Left renal pelvis (tissue), 4 donors: ENCODE measurements at regions not wholly inside any gene's neighbourhood (a gene's known extent, or its start where the extent isn't known, plus 50 kb on each side); places are given as distances from the start of the nearest gene placed in this dataset.
"Not testable (repeated sequence)": the region's sequence is repeated elsewhere in the genome, so short reads cannot be mapped to it uniquely, and the experiment has no call there.

Experiments
- DNase-seq, 4 donors: peaks; one replicate each; pipeline ENCODE4 v3.0.0-alpha.2; 2013; ENCODE audit warnings: low read depth in 4 of 4, low spot score in 3 of 4

DNA sequence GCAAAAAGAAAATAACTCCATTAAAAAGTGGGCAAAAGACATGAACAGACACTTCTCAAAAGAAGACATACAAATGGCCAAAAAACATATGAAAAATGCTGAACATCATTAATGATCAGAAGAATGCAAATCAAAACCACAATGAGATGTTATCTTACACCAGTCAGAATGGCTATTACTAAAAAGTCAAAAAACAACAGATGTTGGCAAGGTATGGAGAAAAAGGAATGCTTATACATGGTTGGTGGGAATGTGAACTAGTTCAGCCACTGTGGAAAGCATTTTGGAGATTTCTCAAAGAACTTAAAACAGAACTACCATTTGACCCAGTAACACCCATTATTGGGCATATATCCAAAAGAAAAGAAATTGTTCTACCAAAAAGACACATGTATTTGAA, 936.7 kb downstream of the KCNJ2 start:
- DNase-seq = not testable (repeated sequence)

DNA sequence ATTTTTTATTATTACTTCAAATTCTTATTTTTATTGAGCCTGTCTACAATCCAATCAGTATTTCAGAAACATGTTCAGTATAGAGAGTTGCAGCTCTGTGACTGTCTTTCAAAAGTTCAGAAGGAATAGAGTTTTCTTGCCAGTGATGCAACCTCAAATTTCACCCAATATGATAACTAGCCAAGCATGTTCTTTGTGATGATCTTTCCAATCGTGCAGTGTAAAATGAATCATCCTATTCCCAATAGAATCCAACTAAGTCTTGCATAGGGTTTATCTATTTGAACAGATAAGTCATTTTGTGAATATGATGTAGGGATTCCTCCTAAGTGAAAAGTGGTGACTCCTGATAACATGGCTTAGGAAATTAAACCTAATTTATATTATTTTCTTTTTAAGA, 937.8 kb downstream of the KCNJ2 start:
- DNase-seq = no peak

DNA sequence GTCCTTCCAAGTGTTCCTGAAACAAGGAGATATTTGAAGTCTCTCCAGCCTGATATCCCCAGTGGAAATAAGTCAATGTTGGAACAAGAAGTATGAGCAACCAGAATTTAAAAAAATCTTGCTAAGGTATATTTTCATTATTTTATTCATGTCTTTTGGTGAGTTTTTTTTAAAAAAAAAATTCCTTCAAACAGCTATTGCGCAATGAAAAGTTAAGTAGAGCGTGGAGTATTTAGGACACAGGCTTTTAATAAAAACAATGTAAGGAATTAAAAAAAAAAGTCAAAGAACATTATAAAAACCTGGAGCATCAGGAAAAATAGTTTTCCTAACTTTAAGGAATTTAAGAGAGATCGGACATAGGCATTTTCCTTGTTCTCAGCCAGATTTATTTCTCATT, 940.4 kb downstream of the KCNJ2 start:
- no peak for DNase-seq

DNA sequence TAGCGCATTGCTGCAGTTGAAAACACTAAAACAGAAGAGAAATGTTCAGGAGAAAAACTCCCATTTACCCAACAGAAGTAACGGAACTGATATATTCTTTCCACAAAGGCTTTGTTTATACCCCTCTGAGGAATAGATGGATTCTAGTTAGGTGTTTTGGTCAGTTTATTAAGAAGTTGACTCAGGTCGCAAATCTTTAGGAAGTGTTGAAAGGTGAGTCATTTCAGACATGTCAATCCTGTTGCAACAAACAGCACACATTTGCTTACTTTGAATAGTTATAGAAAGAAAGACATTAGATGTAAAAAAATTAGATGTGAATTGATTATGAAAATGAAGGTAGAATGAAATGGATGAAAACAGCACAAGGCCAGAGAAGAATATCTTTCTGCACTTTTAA, 941.0 kb downstream of the KCNJ2 start:
- DNase-seq = no peak

DNA sequence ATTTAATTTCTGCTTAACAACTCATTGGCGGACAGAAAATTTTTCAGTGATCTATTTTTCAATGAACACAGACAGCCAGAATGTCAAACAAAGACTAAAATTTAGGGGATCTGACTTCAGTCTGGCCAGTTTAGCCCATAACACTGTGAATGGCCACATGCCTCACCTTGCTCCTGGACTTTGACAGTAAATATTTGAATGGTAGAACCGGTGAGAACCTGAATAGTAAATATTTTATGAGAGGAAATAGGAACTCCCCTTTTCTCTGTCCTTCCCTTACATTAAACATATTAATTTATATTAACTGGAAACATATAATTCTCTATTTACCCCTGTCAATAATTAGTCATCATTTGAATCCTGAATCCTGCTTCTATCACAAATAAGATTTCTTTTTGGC, 942.1 kb downstream of the KCNJ2 start:
- DNase-seq = no peak

DNA sequence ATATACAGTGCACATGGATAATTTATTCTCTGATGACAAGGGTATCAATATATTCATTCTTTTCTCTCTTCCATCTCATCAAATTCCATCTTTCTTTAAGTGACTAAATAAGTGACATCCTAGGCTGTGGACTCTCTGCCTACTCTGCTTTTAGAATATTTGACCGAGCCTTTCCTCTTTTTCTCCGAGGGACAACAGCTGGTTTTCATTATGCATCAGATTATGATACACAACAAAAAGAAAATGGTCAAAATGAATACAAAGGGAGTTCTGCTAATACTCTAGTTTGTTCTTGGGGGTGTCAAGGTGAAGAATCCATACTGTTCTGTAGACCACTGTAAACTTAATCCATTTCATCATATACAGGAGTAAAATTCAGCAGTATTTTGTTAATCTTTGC, 942.6 kb downstream of the KCNJ2 start:
- no peak for DNase-seq

DNA sequence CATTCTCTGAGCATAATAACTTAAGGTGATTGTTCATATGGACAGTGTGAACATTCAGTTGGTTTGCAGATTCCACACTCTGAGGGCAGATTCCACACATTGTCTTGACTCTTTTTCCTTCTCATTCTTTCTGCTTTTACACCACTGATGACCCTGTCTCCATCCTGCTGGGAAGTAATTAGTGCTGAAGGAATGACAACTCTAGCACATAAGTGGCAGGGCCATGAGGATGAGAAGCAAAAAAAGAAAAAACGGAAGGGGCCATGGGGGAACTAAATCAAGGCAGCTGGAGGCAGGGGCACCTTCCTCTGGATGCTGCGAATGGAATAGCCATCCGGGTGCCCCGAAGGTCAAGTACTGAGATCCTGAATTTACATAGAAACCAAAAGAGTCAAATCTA, 944.0 kb downstream of the KCNJ2 start:
- DNase-seq = no peak

DNA sequence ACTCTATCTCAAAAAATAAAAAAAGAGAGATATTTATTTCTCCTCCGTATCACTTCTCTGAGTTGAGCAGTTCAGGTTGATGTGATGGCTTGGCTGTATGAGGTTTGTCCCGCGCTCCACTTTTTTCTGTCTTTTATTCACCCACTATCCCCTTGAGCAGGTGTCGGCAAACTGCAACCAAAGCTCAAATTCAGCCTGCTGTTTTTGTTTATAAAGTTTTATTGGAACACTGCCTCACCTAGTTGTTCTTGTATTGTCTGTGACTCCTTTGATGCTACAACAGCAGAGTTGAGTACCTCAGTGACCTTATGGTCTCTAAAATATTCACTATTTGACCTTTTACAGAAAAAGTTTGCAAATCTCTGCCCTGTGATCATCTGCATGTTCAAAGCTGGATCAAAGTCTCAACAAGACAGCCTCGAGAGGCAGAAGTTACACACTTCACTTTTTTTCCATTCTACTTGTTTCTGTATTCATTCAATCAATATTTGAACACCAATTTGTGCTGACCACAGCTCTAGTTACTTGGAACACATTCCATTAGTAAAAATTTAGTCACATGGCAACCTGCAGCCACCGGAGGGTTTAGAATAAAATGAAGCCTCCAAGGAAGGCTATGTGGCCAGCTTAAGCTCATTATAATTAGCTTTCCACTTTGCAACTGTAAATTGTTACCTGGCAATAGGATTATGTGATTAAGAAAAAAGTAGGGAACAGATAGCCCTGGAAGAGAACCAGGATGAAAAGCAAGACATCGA, 945.8 kb downstream of the KCNJ2 start:
- DNase-seq = no peak

DNA sequence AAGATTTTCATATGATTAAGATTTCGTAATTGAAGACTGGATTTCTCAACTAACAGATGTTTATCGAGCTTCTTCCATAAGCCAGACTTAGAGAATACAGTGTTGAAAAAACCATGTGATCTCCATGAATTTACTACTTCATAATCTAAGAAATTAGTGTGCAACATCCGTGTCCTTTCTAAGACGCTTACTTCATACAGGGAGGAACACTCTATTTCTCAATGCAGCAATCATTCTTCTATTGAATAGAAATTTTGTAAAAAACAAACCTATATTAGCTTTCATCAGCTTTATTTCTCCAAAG, 946.3 kb downstream of the KCNJ2 start:
- no peak for DNase-seq

DNA sequence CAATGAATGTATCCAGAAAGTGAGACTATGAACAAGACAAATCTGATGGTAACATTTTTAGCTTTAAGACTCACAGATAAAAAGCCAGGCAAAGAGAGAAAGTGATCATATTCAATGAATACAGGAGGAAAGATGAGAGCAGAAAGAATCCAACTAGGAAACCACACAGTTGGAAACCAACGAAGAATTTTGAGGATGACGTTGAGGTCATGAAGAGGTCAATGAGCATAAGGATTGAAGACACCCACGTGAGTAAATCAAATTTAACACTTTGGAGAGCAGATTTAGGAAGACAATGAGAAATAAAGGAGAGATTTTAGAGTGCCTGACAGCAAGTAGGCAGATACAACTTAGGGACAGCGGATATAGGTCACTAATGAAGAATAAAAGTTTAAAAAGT, 948.1 kb downstream of the KCNJ2 start:
- DNase-seq = no peak

DNA sequence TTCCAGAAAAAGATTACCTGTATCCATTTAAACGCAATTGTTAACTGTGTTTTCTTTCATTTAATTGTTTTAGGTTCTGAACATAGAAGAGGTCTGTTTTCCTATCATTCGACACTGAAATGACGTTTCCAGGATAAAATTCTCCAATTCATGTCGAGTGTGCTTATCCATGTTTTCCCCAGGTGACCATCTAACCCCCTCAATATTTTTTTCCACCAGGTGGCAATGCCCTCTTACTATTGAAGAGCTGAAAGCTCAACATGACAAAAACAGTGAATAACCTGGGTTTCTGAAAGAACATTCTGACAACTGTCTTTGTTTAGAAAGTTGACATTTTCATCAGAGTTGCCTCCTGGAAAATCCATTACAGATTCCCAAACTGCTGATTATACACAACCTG, 948.7 kb downstream of the KCNJ2 start:
- DNase-seq = peak in 2 of 4 donors; percentile 17 to 22

DNA sequence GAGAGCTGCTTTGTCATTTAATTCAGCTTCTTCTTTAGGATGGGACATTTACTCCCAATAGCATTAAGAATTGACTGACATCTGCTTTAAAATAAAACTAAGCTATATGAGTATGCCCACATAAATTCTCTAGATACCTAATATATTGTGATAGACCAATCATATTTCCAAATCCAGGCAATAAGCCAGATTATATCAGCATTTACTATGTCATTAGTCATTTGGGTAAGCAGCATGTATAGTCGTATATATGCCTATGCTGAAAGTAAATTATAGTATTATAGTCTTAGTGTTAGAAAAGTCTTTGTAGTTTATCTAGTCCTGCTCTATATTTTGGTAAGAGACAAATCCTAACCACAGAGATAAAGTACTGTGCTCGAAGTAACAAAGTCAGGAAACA, 958.1 kb downstream of the KCNJ2 start:
- no peak for DNase-seq

DNA sequence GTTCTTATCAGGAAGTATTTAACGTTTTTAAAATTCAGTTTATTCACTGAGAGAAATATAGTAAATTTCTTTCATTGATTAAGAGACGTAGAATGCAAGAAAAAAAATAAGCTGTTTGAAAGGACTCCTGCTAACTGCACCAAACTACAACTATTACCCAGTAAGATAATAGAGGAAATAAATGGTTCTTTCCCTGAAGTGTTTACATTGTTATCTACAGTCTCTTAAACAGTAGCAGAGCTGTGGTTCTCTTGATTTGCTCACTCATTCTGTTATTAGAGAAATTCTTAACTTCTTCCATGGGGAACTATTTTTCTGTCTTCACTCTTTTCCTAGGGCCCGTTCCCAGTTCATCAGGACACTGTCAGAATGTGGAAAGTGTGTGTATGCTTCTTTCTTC, 973.0 kb downstream of the KCNJ2 start:
- DNase-seq = no peak

DNA sequence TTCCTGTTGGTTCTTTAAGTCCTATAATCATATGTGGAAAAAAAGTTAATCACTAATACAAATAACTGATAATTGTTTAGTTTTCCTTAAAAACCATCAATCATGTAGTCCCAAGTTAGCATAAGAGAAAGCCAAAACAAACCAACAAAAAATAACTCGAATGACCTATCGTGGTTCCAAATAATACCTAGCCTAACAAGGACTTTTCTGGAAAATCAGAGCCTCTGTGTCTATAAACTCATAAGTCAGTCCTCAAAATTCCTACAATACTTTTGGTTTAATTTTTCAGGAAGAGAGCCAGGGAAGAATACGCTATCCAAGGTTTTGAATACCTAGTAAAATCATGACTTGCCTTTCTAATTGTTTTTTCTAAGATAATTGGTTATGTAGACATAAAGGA, 975.3 kb upstream of the SOX9 start:
- DNase-seq = no peak

DNA sequence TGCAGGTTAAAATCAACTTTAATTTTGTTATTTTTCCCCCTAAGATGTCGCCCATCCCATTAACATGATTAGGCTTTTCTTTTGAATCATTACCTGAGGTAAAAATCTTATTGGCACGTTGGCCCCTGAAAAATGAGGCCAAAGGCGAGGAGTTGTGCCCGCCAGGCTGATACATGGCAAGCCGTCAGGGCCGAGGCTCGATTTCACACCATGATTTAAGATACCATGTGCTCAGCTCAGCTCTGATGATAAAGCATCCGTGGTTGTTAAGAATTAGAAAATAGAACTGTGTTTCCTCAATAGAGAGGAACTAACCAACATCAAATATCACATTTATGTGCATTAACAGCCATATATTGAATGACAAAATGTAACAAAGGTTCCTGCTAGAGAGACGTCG, 972.9 kb upstream of the SOX9 start:
- no peak for DNase-seq

DNA sequence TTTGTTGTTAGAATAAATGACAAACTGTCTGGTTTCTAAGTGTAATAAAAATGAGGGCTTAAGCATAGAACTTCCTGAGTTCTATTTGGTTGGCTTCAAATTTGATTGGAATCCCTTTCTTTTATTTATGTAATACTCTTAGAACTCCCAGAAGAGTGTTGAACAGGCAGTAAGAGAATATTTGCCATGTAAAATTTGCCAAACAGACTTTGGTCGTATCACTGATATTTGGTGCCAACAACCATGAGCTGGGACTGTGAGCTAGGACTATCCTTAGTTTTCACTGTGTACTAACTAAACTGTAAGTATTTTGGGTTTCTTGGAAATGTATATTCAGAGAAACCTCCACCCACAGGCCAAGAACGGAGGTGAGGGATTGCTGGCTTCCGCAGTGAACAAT, 971.2 kb upstream of the SOX9 start:
- DNase-seq = no peak

DNA sequence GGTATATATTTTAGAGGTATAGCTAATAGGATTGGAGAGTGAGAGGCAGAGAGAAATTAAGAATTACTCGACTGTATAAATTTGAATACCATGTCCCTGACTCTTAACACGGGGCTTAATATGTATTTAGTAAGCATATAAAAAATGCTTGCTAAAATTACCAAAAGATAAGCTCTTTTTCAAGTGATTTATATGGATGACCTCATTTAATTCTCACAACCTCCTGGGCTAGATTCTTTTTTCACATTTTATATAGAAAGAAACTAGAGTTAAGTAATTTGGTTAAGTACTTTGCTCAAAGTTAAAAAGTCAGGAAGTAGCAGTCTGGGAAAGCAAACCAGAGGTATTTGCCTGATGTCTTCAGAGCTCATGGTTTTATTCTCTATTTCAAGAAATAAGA, 963.5 kb upstream of the SOX9 start:
- DNase-seq = no peak

DNA sequence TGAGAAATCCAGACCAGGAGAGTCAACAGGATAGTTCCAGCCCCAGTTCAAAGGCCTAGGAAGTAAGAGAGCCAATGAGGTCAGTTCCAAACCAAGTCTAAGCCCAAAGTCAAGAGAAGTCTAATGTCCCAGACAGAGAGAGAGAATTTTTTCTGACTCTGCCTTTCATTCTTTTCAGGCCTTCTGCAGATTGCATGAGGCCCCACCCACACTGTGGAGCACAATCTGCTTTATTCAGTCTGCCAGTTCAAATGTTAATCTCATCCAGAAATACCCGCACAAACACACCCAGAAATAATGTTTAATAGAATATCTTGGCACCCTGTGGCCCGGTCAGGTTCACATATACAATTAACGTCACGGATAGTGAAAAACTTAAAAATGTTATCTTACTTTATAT, 962.4 kb upstream of the SOX9 start:
- DNase-seq = no peak

DNA sequence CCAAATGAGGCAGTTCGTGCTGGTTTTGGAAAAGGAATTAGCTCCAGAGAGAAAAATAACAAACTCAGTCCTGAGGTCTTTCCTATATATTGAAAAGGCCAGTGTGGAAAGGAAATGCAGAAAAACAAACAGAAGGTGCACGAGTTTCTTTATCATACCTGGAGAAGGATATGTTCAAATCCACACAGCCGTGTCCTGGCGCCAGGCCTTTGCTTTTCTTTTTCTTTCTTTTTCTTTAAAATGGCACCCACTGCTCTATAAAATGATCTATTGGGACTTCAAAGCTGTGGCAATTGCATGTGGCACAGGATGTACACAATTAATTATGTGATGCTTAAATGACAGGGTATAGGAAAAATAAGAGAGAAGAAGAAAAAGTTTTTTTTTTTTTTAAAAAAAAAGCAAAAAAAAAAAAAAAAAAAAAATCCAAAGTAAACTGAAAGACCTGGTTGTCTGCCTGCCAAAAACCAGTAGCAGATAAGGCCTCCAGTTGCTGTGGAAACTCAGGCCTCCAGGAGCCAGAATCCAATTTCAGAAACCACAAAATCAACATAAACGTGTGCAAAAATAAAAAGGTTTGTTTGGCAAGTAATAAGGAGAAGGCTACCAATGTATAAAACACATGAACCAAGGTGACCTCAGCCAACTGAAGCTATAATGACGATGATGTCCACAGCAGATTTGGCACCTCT, 957.6 kb upstream of the SOX9 start:
- no peak for DNase-seq

DNA sequence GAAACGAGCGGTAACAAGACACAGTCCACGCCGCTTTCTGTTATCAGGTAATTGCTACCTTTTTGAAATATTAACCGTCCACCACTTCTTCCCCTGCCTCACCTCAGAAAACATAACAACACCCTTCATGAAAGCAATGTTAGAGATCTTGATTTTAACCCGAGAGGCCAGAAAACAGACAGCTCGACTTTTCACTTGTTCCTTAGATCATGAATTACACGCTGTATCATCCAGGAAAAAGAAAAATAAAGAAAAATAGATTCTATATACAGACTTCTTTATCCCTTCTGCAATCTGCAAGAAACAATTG, 957.1 kb upstream of the SOX9 start:
- DNase-seq = no peak

DNA sequence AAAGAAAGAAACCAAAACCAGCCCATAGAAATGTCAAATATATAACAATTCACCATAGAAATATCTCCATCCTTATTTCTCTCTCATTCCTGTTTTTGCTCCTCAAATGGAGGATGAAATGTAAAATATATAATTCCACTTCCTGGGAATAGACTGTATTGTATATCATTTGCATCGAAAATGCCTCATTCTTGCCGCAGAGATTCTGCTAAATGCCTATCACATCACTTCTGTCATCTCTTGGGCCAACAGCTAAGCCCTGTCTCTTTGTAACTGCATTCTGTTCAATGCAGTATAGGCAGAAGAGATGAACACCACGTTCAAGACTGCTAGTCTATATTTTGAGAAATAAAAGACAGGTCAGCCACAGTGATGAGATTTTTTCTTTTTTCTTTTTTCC, 956.3 kb upstream of the SOX9 start:
- DNase-seq = no peak

DNA sequence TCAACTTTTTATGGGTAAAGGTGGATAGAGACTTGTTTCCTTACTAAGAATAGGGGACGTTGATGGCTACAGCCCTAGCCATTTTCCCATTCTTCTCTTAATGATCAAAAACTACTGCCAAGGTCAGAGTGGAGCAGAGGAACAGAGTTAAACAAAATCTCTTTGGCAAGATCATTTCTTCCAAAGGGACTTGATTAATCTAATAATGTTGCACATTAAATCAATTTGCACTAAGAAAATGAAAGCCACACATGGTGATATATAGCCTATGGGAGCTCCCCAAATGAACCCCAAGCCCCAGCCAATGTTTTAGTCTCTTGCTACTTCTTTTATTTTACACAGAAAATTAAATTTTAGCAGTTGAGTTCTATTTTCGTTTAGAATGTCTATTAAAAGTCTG, 954.5 kb upstream of the SOX9 start:
- DNase-seq = no peak
